HG02678 (cell line): ENCODE measurements at regions not wholly inside any gene's neighbourhood (a gene's known extent, or its start where the extent isn't known, plus 50 kb on each side); places are given as distances from the start of the nearest gene placed in this dataset.
"Not testable (repeated sequence)": the region's sequence is repeated elsewhere in the genome, so short reads cannot be mapped to it uniquely, and the experiment has no call there.

Experiments used
- ATAC-seq: cut with Tn5 transposase; IDR thresholded peaks from one replicate; pipeline ENCODE4 v1.9.1; 2021; ENCODE audit warnings: mild to moderate bottlenecking, moderate library complexity; ENCODE audit not compliant: unreplicated experiment

DNA sequence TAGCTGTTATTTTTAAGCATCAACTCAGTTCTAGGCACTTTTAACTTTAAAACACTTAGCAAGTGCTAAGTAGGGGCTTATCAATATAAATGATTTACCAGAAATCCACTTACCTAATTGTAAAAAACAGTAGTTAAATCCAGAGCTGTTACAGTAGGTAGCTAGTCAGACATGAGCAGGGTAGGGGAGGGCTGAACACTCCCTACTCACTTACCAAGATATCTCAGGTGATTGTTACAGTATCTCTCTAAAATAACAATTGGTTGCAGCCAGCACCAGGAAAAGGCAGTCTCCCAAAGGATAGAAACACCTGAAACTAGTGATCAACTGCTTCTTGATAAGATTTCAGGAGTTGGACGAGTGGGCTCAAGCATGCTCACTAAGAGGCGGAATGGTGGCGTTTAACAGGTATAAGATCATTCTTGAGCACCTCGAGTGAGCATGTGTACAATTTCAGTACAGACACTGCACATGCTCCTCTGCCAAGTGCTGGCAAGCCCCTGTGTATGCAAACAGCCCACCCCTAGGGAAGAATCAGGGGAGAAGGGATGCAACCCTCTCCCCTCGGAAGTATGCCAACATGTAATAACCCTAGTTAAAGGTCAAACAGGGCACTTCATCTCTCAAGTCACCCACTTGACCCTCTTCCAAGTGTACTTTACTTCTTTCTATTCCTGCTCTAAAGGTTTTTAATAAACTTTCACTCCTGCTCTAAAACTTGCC is 1113.6 kb upstream of the SEL1L start:
- no peak for ATAC-seq

GRCh38 chr14:82655770-82656169 is 1122.1 kb upstream of the SEL1L start:
- no peak for ATAC-seq

GRCh38 chr14:82657186-82657675 is 1123.6 kb upstream of the SEL1L start:
- ATAC-seq = no peak

DNA sequence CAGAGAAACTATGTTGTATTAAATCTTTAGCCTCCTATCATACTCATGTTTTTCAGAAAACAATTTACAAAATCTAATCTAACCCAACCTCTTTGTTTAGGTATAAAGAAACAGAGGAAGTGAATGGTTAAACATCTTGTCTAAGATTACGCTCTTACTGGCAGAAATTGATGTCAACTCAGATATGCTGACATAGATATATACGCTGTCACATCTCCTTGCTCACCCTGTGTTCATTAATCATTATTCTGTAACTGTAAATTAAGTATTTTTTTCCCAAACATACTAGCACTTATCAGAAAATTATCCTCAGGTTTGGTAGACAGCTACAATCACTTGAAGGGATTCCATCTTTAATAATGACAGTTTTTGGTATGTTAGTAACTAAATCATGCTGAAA is 1127.6 kb upstream of the SEL1L start:
- ATAC-seq = no peak

- no peak for ATAC-seq
Measured at GRCh38 chr14:82667006-82667405, 1133.4 kb upstream of the SEL1L start.

DNA sequence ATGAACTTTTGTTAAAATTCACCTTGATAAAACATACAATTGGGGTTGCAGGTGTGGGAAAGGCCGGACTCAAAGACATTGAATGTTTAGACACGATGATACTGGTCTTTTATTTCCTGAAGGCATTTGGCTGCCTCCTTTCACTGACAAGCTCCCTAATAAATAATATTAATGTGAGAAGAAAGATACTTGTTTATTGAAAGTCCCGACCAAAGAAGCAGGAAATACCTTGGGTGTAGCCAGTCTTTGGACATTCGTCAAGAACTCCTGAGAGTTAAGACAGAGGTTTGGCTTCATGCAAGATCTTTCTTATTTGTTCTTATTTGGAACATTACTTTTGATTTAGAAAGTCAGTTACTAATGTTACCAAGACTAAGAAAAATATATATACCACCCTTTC is 1133.8 kb upstream of the SEL1L start:
- ATAC-seq = no peak

DNA sequence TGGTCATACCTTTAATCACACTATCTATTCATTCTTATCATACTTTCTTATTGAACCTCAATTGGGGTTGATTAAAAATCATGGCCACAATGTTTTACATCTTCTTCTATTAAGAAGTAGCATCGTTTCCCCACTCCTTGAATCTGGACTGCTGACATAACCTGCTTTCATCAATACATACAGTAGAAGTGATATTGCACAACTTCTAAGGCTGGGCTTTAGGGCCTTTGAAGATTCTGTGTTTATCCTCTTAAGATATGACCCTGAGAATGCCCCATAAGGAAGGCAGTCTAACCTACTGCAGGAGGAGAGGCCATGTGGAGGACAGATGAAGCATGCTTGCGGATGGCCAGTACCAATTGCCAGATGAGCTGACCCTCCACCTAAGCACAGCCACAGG is 1142.8 kb upstream of the SEL1L start:
- ATAC-seq = no peak

DNA sequence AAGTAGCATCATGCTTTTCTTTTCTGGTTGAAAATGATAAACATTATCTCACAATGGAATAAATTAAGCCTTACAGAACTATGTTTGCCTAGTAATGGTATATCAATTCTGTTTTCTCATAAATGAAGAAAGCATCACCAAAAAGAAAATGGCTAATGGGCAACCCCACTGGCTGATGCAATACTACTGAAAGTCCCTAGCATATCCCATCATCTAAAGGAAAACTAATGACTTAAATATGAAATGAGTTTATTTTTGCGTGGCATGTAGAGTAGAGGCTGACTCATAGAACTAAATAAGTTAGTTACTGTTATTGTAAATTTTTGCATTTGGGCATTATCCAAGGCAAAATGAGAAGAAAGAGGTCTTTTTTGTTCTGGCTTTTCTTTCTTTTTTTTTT is 1156.3 kb upstream of the SEL1L start:
- no peak for ATAC-seq

GRCh38 chr14:82691191-82691590 is 1157.5 kb upstream of the SEL1L start:
- ATAC-seq = not testable (repeated sequence)

GRCh38 chr14:82694820-82695219 is 1161.2 kb upstream of the SEL1L start:
- ATAC-seq = no peak

- no peak for ATAC-seq
Measured at GRCh38 chr14:82704218-82704617, 1170.6 kb upstream of the SEL1L start.

- ATAC-seq = no peak
Measured at GRCh38 chr14:82710267-82710841, 1176.7 kb upstream of the SEL1L start.

DNA sequence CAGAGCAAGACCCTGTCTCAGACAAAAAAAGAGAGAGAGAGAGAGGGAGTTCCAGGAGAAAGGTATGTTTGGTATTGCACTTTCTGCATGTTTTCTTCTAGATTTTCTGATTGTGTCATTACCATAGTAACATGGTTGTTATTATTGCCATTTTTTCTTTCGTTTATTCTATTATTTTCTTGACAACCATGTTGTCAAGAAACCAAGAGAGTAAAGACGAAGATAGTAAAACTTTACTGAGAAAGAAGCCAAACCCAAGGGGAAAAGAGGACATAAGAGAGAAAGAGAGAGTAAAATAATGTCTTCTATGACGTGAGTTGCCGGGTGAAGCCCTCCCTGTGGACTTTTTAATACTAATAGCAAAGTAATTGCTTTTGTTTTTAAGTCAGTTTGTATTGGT is 1186.0 kb upstream of the SEL1L start:
- no peak for ATAC-seq

DNA sequence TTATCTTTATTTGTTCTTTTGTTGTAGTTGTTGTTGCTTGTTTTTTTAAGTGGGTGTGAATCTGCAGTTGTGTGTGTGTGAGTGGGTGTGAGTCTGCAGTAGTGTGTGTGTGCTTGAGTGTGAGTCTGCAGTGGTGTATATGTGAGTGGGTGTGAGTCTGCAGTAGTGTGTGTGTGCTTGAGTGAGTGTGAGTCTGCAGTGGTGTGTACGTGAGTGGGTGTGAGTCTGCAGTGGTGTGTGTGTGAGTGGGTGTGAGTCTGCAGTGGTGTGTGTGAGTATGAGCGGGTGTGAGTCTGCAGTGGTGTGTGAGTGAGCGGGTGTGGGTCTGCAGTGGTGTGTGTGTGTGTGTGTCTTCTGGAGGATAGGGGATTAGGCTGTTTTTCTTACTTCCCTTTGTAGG is 1186.8 kb upstream of the SEL1L start:
- no peak for ATAC-seq

DNA sequence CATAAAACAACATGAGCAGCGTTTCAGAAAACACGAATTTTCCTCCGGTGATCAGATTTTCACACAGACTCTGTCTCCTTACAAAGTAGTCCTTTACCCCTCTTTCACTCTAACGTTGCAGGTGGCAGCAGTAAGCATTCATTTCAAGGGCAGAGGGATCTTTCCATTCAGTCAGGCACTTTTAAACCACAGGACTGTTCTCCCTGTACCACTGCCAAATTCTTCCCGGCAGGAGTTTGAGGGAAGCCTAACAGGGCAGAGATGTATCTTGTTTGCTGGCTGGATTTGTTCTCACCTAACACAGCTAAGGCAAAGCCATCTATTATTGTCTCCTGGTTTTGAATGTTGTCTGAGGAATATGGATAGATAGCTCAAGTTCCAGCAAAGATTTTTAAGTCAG is 1187.3 kb upstream of the SEL1L start:
- ATAC-seq = no peak

- no peak for ATAC-seq
Measured at GRCh38 chr14:82724316-82724715, 1190.7 kb upstream of the SEL1L start.

- ATAC-seq = no peak
Measured at GRCh38 chr14:82725213-82725612, 1191.6 kb upstream of the SEL1L start.

DNA sequence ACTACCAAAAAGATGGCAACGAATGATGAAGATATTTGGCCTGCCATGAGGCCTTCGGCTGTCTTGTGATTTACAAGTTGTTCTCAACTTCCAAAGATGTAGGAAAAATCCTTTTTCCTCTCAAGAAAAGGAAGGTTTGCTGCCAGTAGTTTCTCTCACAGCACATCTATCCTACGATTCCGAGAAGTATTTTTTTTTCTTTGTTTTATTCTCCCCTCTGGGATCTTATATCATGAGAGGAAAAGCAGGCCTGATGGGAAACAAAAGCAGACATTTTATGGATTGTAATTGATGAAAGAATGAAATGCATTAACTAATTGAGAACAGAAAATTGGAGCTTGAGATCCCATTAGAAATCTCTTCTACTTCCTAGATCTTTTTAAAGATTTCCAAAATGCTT is 1197.9 kb upstream of the SEL1L start:
- no peak for ATAC-seq

DNA sequence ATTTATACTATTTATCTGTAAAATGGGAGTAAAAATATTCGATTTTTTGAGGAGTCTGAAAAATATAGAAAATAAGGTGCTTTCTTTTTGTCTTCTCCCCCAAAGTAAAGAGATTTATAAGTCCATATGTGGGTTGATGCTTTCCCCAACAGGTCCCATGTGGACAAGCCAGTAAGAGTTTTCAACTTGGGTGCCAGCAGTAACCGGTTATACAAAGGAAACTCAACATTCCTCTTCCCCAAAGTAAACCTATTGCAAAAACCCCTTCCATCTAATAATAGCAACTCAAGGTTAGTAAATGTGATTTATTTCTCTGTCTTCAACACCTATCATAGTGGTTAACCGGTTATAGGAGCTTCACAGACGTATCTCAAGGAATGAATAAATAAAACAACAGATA is 1206.9 kb upstream of the SEL1L start:
- ATAC-seq = no peak

GRCh38 chr14:82755476-82755875 is 1221.8 kb upstream of the SEL1L start:
- no peak for ATAC-seq

- no peak for ATAC-seq
Measured at GRCh38 chr14:82755923-82756322, 1222.3 kb upstream of the SEL1L start.

GRCh38 chr14:82757776-82758175 is 1224.1 kb upstream of the SEL1L start:
- no peak for ATAC-seq

DNA sequence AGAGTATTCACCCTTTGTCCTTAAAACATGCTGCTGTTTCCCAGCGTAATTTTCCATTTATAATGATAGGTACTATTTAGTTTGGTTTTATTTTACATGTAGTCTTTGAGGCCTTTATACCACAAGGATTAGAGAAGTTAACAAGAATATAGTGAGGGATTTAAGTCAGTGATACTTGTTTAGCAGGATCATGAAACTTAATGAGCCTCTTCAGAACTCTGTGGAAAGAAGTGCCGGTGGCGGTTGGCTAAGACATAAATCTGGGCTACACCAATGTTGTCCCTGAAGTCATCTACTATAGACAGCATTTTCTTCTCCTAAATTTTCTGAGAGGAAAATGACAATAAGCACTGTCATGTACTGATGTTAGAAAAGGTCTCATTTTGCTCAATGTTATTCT is 1226.0 kb upstream of the SEL1L start:
- ATAC-seq = no peak
